ENCODE measurements at regions not wholly inside any gene's neighbourhood (a gene's known extent, or its start where the extent isn't known, plus 50 kb on each side); places are given as distances from the start of the nearest gene placed in this dataset.

- TF ChIP-seq POLR2A (IDR thresholded peaks at IDR 0.05; ENCODE audit: low read depth, low read length) (no peak), POLR2AphosphoS5 (IDR thresholded peaks at IDR 0.05; ENCODE audit: low read depth, low read length) (no peak)
These were observed 164.4 kb downstream of the TBX18 start for GRCh38 chr6:84599991-84600390.
